K562 (cell line): ENCODE measurements at regions not wholly inside any gene's neighbourhood (a gene's known extent, or its start where the extent isn't known, plus 50 kb on each side); places are given as distances from the start of the nearest gene placed in this dataset.

ENCODE experiments used
- KDM4B ChIP-seq, 2 experiments: fragments of 450-650 bp in 1 of 2; sonication (generic) in 1 of 2; IDR thresholded peaks; 2 replicates each; pipeline ENCODE4 v1.6.1; 2016 to 2017; ENCODE audit warnings: borderline replicate concordance in 2 of 2, antibody characterized with exemption in 1 of 2, low read depth in 1 of 2, mild to moderate bottlenecking in 1 of 2
- NCOR1 ChIP-seq: fragments of 450-650 bp; IDR thresholded peaks from 2 replicates; pipeline ENCODE4 v1.6.1; 2016; ENCODE audit warnings: mild to moderate bottlenecking, moderate library complexity
- ZFP36 ChIP-seq: fragments of 150-350 bp; IDR thresholded peaks from 2 replicates; pipeline ENCODE4 v1.6.1; 2018; ENCODE audit warnings: low read length, low read depth; ENCODE audit not compliant: partially characterized antibody
- TF ChIP-seq, protein P1 (sequence below), 3 experiments: IDR thresholded peaks in 2 of 3; conservative IDR thresholded peaks in 1 of 3; 2 replicates each; pipeline ENCODE4 v1.5.1; 2011 to 2012; ENCODE audit warnings: low read length in 3 of 3, mild to moderate bottlenecking in 3 of 3, control low read depth in 2 of 3, improper control_type of control experiment in 1 of 3, inconsistent platforms in 1 of 3, low read depth in 1 of 3, mixed read lengths in 1 of 3, moderate library complexity in 1 of 3; ENCODE audit not compliant: insufficient read depth in 2 of 3
- TF ChIP-seq, protein P2 (sequence below), 2 experiments: IDR thresholded peaks; 2 replicates each; pipeline ENCODE4 v1.6.1; 2012; ENCODE audit warnings: improper control_type of control experiment in 2 of 2, low read depth in 2 of 2, low read length in 2 of 2, borderline replicate concordance in 1 of 2

DNA sequence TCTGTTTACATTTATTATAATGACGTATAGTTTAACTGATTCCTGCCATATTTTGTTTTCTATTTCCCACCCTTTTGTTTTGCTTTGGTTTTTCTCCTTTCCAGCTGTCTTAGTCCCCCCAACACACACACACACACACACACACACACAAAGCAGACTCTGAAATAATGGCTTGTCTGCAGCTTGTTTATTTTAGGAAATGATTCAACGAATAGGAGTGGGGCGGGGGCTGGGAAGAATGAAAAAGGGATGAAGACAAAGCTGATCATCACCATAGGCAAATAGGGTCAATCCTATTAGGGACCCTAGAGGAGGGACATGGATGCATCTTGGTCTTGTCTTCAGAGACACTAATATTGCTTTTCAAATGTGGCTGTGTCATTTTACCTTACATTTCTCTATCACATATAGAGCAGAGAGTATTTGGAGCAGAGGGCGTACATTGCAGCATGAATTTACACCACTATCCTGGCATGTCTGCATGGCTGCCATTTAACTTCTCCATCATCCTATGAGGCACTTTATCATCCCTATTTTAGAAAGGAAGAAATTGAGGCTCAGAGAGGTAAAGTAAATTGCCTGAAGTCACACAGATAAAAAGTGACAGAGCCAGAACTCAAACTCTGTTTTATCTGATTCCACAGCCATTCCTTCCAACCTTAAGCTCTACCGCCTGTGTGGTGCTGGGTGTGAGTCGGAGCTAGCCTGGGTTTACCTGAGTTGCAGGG, 147.2 kb upstream of the TPM1 start:
- TF ChIP-seq, protein P1, sequence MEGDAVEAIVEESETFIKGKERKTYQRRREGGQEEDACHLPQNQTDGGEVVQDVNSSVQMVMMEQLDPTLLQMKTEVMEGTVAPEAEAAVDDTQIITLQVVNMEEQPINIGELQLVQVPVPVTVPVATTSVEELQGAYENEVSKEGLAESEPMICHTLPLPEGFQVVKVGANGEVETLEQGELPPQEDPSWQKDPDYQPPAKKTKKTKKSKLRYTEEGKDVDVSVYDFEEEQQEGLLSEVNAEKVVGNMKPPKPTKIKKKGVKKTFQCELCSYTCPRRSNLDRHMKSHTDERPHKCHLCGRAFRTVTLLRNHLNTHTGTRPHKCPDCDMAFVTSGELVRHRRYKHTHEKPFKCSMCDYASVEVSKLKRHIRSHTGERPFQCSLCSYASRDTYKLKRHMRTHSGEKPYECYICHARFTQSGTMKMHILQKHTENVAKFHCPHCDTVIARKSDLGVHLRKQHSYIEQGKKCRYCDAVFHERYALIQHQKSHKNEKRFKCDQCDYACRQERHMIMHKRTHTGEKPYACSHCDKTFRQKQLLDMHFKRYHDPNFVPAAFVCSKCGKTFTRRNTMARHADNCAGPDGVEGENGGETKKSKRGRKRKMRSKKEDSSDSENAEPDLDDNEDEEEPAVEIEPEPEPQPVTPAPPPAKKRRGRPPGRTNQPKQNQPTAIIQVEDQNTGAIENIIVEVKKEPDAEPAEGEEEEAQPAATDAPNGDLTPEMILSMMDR (IDR thresholded peaks at IDR 0.05 in 2 of 3, conservative IDR thresholded peaks at IDR 0.05 in 1 of 3; ENCODE audit: insufficient read depth in 2 of 3, low read depth in 1 of 3, low read length in 3 of 3): no peak
- no peak for TF ChIP-seq KDM4B (IDR thresholded peaks at IDR 0.05; ENCODE audit: borderline replicate concordance in 2 of 2, low read depth in 1 of 2)
- TF ChIP-seq, protein P2, sequence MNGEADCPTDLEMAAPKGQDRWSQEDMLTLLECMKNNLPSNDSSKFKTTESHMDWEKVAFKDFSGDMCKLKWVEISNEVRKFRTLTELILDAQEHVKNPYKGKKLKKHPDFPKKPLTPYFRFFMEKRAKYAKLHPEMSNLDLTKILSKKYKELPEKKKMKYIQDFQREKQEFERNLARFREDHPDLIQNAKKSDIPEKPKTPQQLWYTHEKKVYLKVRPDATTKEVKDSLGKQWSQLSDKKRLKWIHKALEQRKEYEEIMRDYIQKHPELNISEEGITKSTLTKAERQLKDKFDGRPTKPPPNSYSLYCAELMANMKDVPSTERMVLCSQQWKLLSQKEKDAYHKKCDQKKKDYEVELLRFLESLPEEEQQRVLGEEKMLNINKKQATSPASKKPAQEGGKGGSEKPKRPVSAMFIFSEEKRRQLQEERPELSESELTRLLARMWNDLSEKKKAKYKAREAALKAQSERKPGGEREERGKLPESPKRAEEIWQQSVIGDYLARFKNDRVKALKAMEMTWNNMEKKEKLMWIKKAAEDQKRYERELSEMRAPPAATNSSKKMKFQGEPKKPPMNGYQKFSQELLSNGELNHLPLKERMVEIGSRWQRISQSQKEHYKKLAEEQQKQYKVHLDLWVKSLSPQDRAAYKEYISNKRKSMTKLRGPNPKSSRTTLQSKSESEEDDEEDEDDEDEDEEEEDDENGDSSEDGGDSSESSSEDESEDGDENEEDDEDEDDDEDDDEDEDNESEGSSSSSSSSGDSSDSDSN (IDR thresholded peaks at IDR 0.05; ENCODE audit: borderline replicate concordance in 1 of 2, low read depth in 2 of 2, low read length in 2 of 2): no peak
- no peak for TF ChIP-seq NCOR1
- TF ChIP-seq ZFP36: peak; percentile 38
